PC-9 (cell line): ENCODE measurements at regions not wholly inside any gene's neighbourhood (a gene's known extent, or its start where the extent isn't known, plus 50 kb on each side); places are given as distances from the start of the nearest gene placed in this dataset.

ENCODE experiments used
- BruUV-seq: library from RNA; stranded (reverse); fragments of 400-500 nt; replicated peaks from 2 replicates; lab custom pipeline; 2021; lab: Mats Ljungman, UMichigan
- CTCF ChIA-PET: fragments of 300-600 bp; sonication (Branson Sonifier 250); formaldehyde crosslinking; loops from one replicate; lab custom pipeline; 2022; ENCODE audit warnings: antibody characterized with exemption; lab: Charles Lee
- POLR2A ChIA-PET: fragments of 300-600 bp; sonication (Branson Sonifier 250); formaldehyde crosslinking; loops from one replicate; lab custom pipeline; 2022; ENCODE audit warnings: antibody characterized with exemption; ENCODE audit not compliant: unreplicated experiment; lab: Charles Lee
- DNase-seq, 2 experiments: peaks; one replicate each; pipeline versions ENCODE4 v3.0.0 to v3.0.0-alpha.2; 2015 to 2022; ENCODE audit warnings: mixed read lengths in 1 of 2
- H2AFZ ChIP-seq: fragments of 200-600 bp; sonication (generic); 2 replicates; pipeline ENCODE4 v1.8.1; 2017; ENCODE audit warnings: antibody characterized with exemption
- H3F3A ChIP-seq: fragments of 200-600 bp; sonication (generic); 2 replicates; pipeline ENCODE4 v1.8.1; 2017; ENCODE audit warnings: antibody characterized with exemption, mild to moderate bottlenecking, low read depth; ENCODE audit not compliant: insufficient read depth
- H3K27ac ChIP-seq: fragments of 200-600 bp; sonication (generic); 2 replicates; pipeline ENCODE4 v1.6.1; 2016; ENCODE audit warnings: mixed run types
- H3K27me3 ChIP-seq: fragments of 200-600 bp; sonication (generic); 2 replicates; pipeline ENCODE4 v1.6.1; 2016; ENCODE audit warnings: low read depth, mixed run types; ENCODE audit not compliant: insufficient read depth
- H3K36me3 ChIP-seq: fragments of 200-600 bp; sonication (generic); 2 replicates; pipeline ENCODE4 v1.6.1; 2016; ENCODE audit warnings: low read depth, mixed run types
- H3K4me1 ChIP-seq: fragments of 200-600 bp; sonication (generic); replicated peaks from 2 replicates; pipeline ENCODE4 v1.6.1; 2016; ENCODE audit warnings: mixed run types; ENCODE audit not compliant: insufficient read depth
- H3K4me2 ChIP-seq: fragments of 200-600 bp; sonication (generic); 2 replicates; pipeline ENCODE4 v1.6.1; 2017; ENCODE audit warnings: mixed run types
- H3K4me3 ChIP-seq: fragments of 200-600 bp; sonication (generic); 2 replicates; pipeline ENCODE4 v1.6.1; 2016; ENCODE audit warnings: mixed run types
- H3K79me2 ChIP-seq: fragments of 200-600 bp; sonication (generic); 2 replicates; pipeline ENCODE4 v1.6.1; 2017; ENCODE audit warnings: low read depth, mixed run types
- H3K9me2 ChIP-seq: fragments of 200-600 bp; sonication (generic); 2 replicates; pipeline ENCODE4 v1.8.1; 2017; ENCODE audit warnings: mild to moderate bottlenecking; ENCODE audit not compliant: insufficient read depth
- H3K9me3 ChIP-seq: fragments of 200-600 bp; sonication (generic); 2 replicates; pipeline ENCODE4 v1.8.1; 2016; ENCODE audit warnings: low read depth; ENCODE audit not compliant: insufficient read depth
- H4K20me1 ChIP-seq: fragments of 200-600 bp; sonication (generic); 2 replicates; pipeline ENCODE4 v1.8.1; 2017; ENCODE audit not compliant: insufficient read depth
- EZH2 ChIP-seq: fragments of 200-600 bp; sonication (generic); IDR thresholded peaks from 2 replicates; pipeline ENCODE4 v1.8.0; 2017; ENCODE audit warnings: antibody characterized with exemption, low read depth
- intact Hi-C: fragments of 100-400 bp; cut with micrococcal nuclease; formaldehyde crosslinking; loops from one replicate; pipeline ENCODE4 v1.10.0; 2022; ENCODE audit not compliant: unreplicated experiment
- TF ChIP-seq, protein P1 (sequence below): fragments of 200-600 bp; sonication (generic); conservative IDR thresholded peaks from 2 replicates; pipeline ENCODE4 v1.6.1; 2017; ENCODE audit warnings: mixed run types, antibody characterized with exemption, mild to moderate bottlenecking, moderate library complexity

DNA sequence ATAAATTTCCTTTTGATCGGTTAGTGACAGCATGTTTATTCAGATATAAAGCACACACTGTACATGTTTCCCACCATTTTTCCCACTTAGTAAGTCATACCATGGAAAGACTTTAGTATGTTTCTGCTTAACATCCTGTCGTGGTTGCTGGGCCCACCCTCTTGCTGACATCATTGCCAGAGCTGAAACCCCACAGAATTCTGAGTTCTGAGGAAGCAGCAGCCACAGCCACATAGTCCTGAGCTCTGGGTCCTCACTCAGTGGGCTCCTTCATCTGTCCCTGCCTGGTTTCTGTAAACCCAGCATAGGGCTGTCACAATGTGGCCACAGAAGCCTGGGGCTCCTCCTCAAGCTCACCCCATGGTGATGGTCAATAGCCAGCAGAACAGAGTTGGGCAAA is 441.5 kb downstream of the ENC1 start:
- no peak overlapping the region for H3K4me3 ChIP-seq
- intact Hi-C loops: no loop called here
- peaks cover 44% of the 10 kb centered on the region for H3K4me1 ChIP-seq
- H3K36me3 ChIP-seq: no peaks in the 10 kb centered on the region
- H3K9me3 ChIP-seq: no peaks in the 10 kb centered on the region
- no peaks in the 10 kb centered on the region for H3K79me2 ChIP-seq
- DNase-seq: no peak
- H3K27ac ChIP-seq: peak overlapping the region; percentile 52; the same call in 1 of the 2 replicates
- TF ChIP-seq, protein P1, sequence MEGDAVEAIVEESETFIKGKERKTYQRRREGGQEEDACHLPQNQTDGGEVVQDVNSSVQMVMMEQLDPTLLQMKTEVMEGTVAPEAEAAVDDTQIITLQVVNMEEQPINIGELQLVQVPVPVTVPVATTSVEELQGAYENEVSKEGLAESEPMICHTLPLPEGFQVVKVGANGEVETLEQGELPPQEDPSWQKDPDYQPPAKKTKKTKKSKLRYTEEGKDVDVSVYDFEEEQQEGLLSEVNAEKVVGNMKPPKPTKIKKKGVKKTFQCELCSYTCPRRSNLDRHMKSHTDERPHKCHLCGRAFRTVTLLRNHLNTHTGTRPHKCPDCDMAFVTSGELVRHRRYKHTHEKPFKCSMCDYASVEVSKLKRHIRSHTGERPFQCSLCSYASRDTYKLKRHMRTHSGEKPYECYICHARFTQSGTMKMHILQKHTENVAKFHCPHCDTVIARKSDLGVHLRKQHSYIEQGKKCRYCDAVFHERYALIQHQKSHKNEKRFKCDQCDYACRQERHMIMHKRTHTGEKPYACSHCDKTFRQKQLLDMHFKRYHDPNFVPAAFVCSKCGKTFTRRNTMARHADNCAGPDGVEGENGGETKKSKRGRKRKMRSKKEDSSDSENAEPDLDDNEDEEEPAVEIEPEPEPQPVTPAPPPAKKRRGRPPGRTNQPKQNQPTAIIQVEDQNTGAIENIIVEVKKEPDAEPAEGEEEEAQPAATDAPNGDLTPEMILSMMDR: no peak
- TF ChIP-seq EZH2: no peak
- no peaks in the 10 kb centered on the region for H3K27me3 ChIP-seq
- ChIA-PET POLR2A (interaction anchor here (0.5 kb wide), 1 partner anchor 415 kb away, joined by 3 read pairs; no protein-coding TSS in a partner anchor), CTCF (interaction anchor here (0.5 kb wide), 1 partner anchor 125 kb away, joined by 8 read pairs; no protein-coding TSS in a partner anchor)
- H3F3A ChIP-seq: peaks cover 23% of the 10 kb centered on the region
- no peaks in the 10 kb centered on the region for H3K9me2 ChIP-seq
- BruUV-seq: no TSS peak
- no peaks in the 10 kb centered on the region for H4K20me1 ChIP-seq
- H2AFZ ChIP-seq: no peak overlapping the region
- H3K4me2 ChIP-seq: peak overlapping the region; percentile 13

DNA sequence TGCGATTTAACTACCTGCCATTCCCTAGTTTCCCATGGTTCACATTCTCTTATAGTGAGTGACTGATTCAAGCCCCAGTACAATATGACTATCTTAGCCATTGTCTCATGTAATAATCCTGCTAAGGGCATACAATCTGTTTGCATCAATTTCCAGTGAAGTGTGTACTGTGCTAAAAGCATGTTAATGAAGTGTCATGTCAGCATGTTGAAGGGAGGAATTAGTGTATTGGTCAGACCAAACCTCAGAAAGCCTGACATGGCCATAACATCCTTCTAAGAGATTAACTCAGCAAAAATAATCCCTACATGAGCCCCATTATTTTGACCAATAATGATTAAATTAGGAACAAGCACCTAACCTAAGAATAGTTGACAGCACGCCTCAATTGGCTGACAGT is 442.4 kb downstream of the ENC1 start:
- no peak for TF ChIP-seq EZH2
- TF ChIP-seq, protein P1: no peak
- POLR2A ChIA-PET: no interaction called here
- CTCF ChIA-PET: no interaction called here
- no peak overlapping the region for H3K27ac ChIP-seq
- no peak overlapping the region for H2AFZ ChIP-seq
- H3K9me2 ChIP-seq: no peaks in the 10 kb centered on the region
- no peaks in the 10 kb centered on the region for H3K9me3 ChIP-seq
- H3K4me3 ChIP-seq: no peak overlapping the region
- H3K4me2 ChIP-seq: no peak overlapping the region
- DNase-seq: no peak
- intact Hi-C loops: no loop called here
- peaks cover 23% of the 10 kb centered on the region for H3F3A ChIP-seq
- H3K79me2 ChIP-seq: no peaks in the 10 kb centered on the region
- H3K36me3 ChIP-seq: no peaks in the 10 kb centered on the region
- BruUV-seq: no TSS peak
- no peaks in the 10 kb centered on the region for H4K20me1 ChIP-seq
- peaks cover 43% of the 10 kb centered on the region for H3K4me1 ChIP-seq
- no peaks in the 10 kb centered on the region for H3K27me3 ChIP-seq

DNA sequence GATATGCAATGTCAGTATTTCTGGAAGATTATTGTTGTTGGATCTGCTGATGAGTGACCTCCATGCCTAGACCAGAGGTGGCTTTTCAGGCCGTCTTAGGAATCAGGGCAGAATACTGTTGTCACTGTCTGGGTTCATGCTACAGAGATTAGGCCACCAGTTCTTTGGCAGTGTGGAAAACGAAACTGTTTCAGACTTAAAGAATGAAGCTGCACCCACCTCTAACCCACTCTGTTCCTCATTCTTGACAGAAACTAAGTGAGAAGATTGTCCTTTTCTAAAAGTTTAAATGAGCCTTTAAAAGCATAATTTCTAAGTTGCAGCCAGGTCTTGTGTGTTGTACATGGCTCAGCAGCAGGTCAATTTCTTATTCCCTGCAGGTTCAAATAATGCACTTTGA is 444.3 kb downstream of the ENC1 start:
- Histone ChIP-seq H3K27me3 (no peaks in the 10 kb centered on the region), H3K36me3 (no peaks in the 10 kb centered on the region), H3K4me2 (no peak overlapping the region), H3K4me3 (no peak overlapping the region), H4K20me1 (no peaks in the 10 kb centered on the region), H3K9me2 (no peaks in the 10 kb centered on the region), H3K9me3 (no peaks in the 10 kb centered on the region), H3K79me2 (no peaks in the 10 kb centered on the region), H3K27ac (no peak overlapping the region), H2AFZ (no peak overlapping the region), H3F3A (peaks cover 7% of the 10 kb centered on the region; the same call in 1 of the 2 replicates), H3K4me1 (peaks cover 24% of the 10 kb centered on the region)
- ChIA-PET POLR2A (interaction anchor here (0.7 kb wide), 1 partner anchor 11 kb away, joined by 7 read pairs; no protein-coding TSS in a partner anchor), CTCF (no interaction called here)
- no peak for DNase-seq
- BruUV-seq: no TSS peak
- TF ChIP-seq, protein P1: no peak
- no peak for TF ChIP-seq EZH2
- intact Hi-C loops: no loop called here
